Trophoblast cell (in vitro differentiated cells and primary cell): ENCODE measurements at regions not wholly inside any gene's neighbourhood (a gene's known extent, or its start where the extent isn't known, plus 50 kb on each side); places are given as distances from the start of the nearest gene placed in this dataset.
"Not testable (repeated sequence)": the region's sequence is repeated elsewhere in the genome, so short reads cannot be mapped to it uniquely, and the experiment has no call there.

Experiments used
- DNase-seq, 2 donors: peaks; one replicate each; pipeline ENCODE4 v3.0.0-alpha.2; 2016
- H2AFZ ChIP-seq: 2 replicates; pipeline ENCODE4 v1.6.1; 2013; ENCODE audit warnings: low read length, moderate library complexity, mild to moderate bottlenecking; ENCODE audit not compliant: insufficient read depth, poor library complexity
- H2AK5ac ChIP-seq: 2 replicates; pipeline ENCODE4 v1.6.1; 2013; ENCODE audit warnings: mild to moderate bottlenecking, low read length
- H2BK120ac ChIP-seq: 2 replicates; pipeline ENCODE4 v1.6.1; 2013; ENCODE audit warnings: low read length, mild to moderate bottlenecking, moderate library complexity; ENCODE audit not compliant: insufficient read depth, poor library complexity
- H2BK12ac ChIP-seq: 2 replicates; pipeline ENCODE4 v1.6.1; 2013; ENCODE audit warnings: mild to moderate bottlenecking, low read length, moderate library complexity
- H2BK5ac ChIP-seq: 2 replicates; pipeline ENCODE4 v1.6.1; 2013; ENCODE audit warnings: low read length, low read depth, moderate library complexity, mild to moderate bottlenecking; ENCODE audit not compliant: poor library complexity
- H3K14ac ChIP-seq: 2 replicates; pipeline ENCODE4 v1.6.1; 2013; ENCODE audit warnings: mild to moderate bottlenecking, low read length
- H3K18ac ChIP-seq: 2 replicates; pipeline ENCODE4 v1.6.1; 2013; ENCODE audit warnings: mild to moderate bottlenecking, low read length
- H3K23ac ChIP-seq: 2 replicates; pipeline ENCODE4 v1.6.1; 2013; ENCODE audit warnings: low read length
- H3K27ac ChIP-seq: 2 replicates; pipeline ENCODE4 v1.5.1; 2013; ENCODE audit warnings: low read depth, mild to moderate bottlenecking, inconsistent platforms, low read length, moderate library complexity
- H3K27me3 ChIP-seq: 2 replicates; pipeline ENCODE4 v1.6.1; 2013; ENCODE audit warnings: inconsistent platforms, mild to moderate bottlenecking, low read length, moderate library complexity; ENCODE audit not compliant: insufficient read depth
- H3K36me3 ChIP-seq, 2 experiments: 1 replicate in 1 of 2; 2 replicates in 1 of 2; pipeline ENCODE4 v1.6.1; 2013; ENCODE audit warnings: low read length in 2 of 2, mild to moderate bottlenecking in 2 of 2, moderate library complexity in 1 of 2; ENCODE audit not compliant: insufficient read depth in 2 of 2, control insufficient read depth in 1 of 2
- H3K4ac ChIP-seq: 2 replicates; pipeline ENCODE4 v1.6.1; 2013; ENCODE audit warnings: low read depth, mild to moderate bottlenecking, low read length, moderate library complexity
- H3K4me1 ChIP-seq, 2 experiments: 1 replicate in 1 of 2; 2 replicates in 1 of 2; pipeline ENCODE4 v1.6.1; 2013; ENCODE audit warnings: low read length in 2 of 2, mild to moderate bottlenecking in 2 of 2, moderate library complexity in 1 of 2; ENCODE audit not compliant: insufficient read depth in 2 of 2, control insufficient read depth in 1 of 2
- H3K4me2 ChIP-seq: 2 replicates; pipeline ENCODE4 v1.6.1; 2013; ENCODE audit warnings: inconsistent platforms, mild to moderate bottlenecking, low read length, moderate library complexity
- H3K4me3 ChIP-seq: 2 replicates; pipeline ENCODE4 v1.5.1; 2013; ENCODE audit warnings: mild to moderate bottlenecking, low read depth, low read length, inconsistent platforms
- H3K79me1 ChIP-seq: one replicate; pipeline ENCODE4 v1.6.1; 2013; ENCODE audit warnings: low read length
- H3K79me2 ChIP-seq: 2 replicates; pipeline ENCODE4 v1.6.1; 2013; ENCODE audit warnings: low read length, mild to moderate bottlenecking; ENCODE audit not compliant: control insufficient read depth, insufficient read depth, poor library complexity
- H3K9ac ChIP-seq: 2 replicates; pipeline ENCODE4 v1.6.1; 2013; ENCODE audit warnings: mild to moderate bottlenecking, low read length
- H3K9me3 ChIP-seq: 2 replicates; pipeline ENCODE4 v1.6.1; 2013; ENCODE audit warnings: low read depth, mild to moderate bottlenecking, control low read depth, inconsistent platforms, low read length; ENCODE audit not compliant: insufficient read depth
- H4K12ac ChIP-seq: 2 replicates; pipeline ENCODE4 v1.6.1; 2013; ENCODE audit warnings: low read depth, mild to moderate bottlenecking, low read length, moderate library complexity
- H4K8ac ChIP-seq: 2 replicates; pipeline ENCODE4 v1.6.1; 2013; ENCODE audit warnings: low read depth, mild to moderate bottlenecking, low read length, moderate library complexity
- H4K91ac ChIP-seq: one replicate; pipeline ENCODE4 v1.6.1; 2013; ENCODE audit warnings: low read depth, mild to moderate bottlenecking, low read length, moderate library complexity
- WGBS: extraction: QIAGEN DNeasy Blood & Tissue Kit; methylation state at CpG from one replicate; pipeline ENCODE4 v1.1.7; 2013; ENCODE audit warnings: missing lambda C conversion rate; ENCODE audit not compliant: insufficient read length, insufficient coverage; ENCODE audit errors: extremely low coverage; 5-methylcytosine and 5-hydroxymethylcytosine counted together

GRCh38 chr12:88368077-88368476 lies 212.2 kb downstream of the KITLG start:
- H2BK120ac ChIP-seq, H3K36me3 ChIP-seq, H3K14ac ChIP-seq, H2AFZ ChIP-seq, H2BK12ac ChIP-seq, H3K9me3 ChIP-seq, H2BK5ac ChIP-seq, H3K4me2 ChIP-seq, H3K27ac ChIP-seq, H4K8ac ChIP-seq, H3K27me3 ChIP-seq, H4K91ac ChIP-seq, H3K4me3 ChIP-seq, H3K79me2 ChIP-seq, H3K4me1 ChIP-seq, H3K9ac ChIP-seq, H3K18ac ChIP-seq, DNase-seq, H4K12ac ChIP-seq, H2AK5ac ChIP-seq, H3K79me1 ChIP-seq, H3K23ac ChIP-seq, H3K4ac ChIP-seq: not testable (repeated sequence)
- no CpG with 5 or more reads among the region's 5 CpGs for WGBS

- H4K8ac ChIP-seq, result no peak overlapping the region
- H3K36me3 ChIP-seq, result no peaks in the 10 kb centered on the region
- DNase-seq, result peak in 1 of 2 donors; percentile 16
- no peak overlapping the region for H3K23ac ChIP-seq
- H3K79me1 ChIP-seq, result no peaks in the 10 kb centered on the region
- no peak overlapping the region for H3K14ac ChIP-seq
- no peak overlapping the region for H3K4me3 ChIP-seq
- H2AFZ ChIP-seq, result no peak overlapping the region
- H3K4ac ChIP-seq, result no peak overlapping the region
- H3K9ac ChIP-seq, result no peak overlapping the region
- H3K4me2 ChIP-seq, result no peak overlapping the region
- H3K27me3 ChIP-seq, result no peaks in the 10 kb centered on the region
- H3K27ac ChIP-seq, result no peak overlapping the region
- H4K12ac ChIP-seq, result no peak overlapping the region
- no peak overlapping the region for H2AK5ac ChIP-seq
- H4K91ac ChIP-seq, result no peak overlapping the region
- H3K79me2 ChIP-seq, result no peaks in the 10 kb centered on the region
- no peak overlapping the region for H2BK120ac ChIP-seq
- no CpG with 5 or more reads among the region's 7 CpGs for WGBS
- peaks cover 0 to 3% of the 10 kb centered on the region in 2 experiments for H3K4me1 ChIP-seq
- no peak overlapping the region for H3K18ac ChIP-seq
- H2BK5ac ChIP-seq, result no peak overlapping the region
- no peak overlapping the region for H2BK12ac ChIP-seq
- H3K9me3 ChIP-seq, result no peaks in the 10 kb centered on the region
Measured at GRCh38 chr12:88371416-88372183, 208.7 kb downstream of the KITLG start.

GRCh38 chr12:88375306-88376305 lies 204.7 kb downstream of the KITLG start:
- no CpG with 5 or more reads among the region's 6 CpGs for WGBS
- no peaks in the 10 kb centered on the region for H3K9me3 ChIP-seq
- no peak overlapping the region for H3K27ac ChIP-seq
- H3K27me3 ChIP-seq, result no peaks in the 10 kb centered on the region
- no peak overlapping the region for H3K14ac ChIP-seq
- H3K79me2 ChIP-seq, result no peaks in the 10 kb centered on the region
- H3K4me3 ChIP-seq, result no peak overlapping the region
- H3K79me1 ChIP-seq, result no peaks in the 10 kb centered on the region
- no peak overlapping the region for H2AFZ ChIP-seq
- no peak overlapping the region for H4K91ac ChIP-seq
- peaks cover 0 to 3% of the 10 kb centered on the region in 2 experiments for H3K4me1 ChIP-seq
- no peak overlapping the region for H4K12ac ChIP-seq
- H2BK12ac ChIP-seq, result no peak overlapping the region
- DNase-seq, result peak; percentile 97
- no peaks in the 10 kb centered on the region for H3K36me3 ChIP-seq
- H3K4me2 ChIP-seq, result no peak overlapping the region
- no peak overlapping the region for H3K9ac ChIP-seq
- no peak overlapping the region for H4K8ac ChIP-seq
- H2AK5ac ChIP-seq, result no peak overlapping the region
- no peak overlapping the region for H3K23ac ChIP-seq
- H2BK120ac ChIP-seq, result no peak overlapping the region
- H3K18ac ChIP-seq, result no peak overlapping the region
- H2BK5ac ChIP-seq, result no peak overlapping the region
- H3K4ac ChIP-seq, result no peak overlapping the region

GRCh38 chr12:88377973-88378372 lies 202.3 kb downstream of the KITLG start:
- no peak for DNase-seq
- Histone ChIP-seq H4K8ac (no peak overlapping the region), H3K27ac (no peak overlapping the region), H3K27me3 (no peaks in the 10 kb centered on the region), H4K91ac (no peak overlapping the region), H2BK120ac (no peak overlapping the region), H3K23ac (no peak overlapping the region), H3K4me2 (no peak overlapping the region), H3K9me3 (no peaks in the 10 kb centered on the region), H3K79me1 (no peaks in the 10 kb centered on the region), H2BK5ac (no peak overlapping the region), H3K14ac (no peak overlapping the region), H2AK5ac (no peak overlapping the region), H3K79me2 (no peaks in the 10 kb centered on the region), H3K18ac (no peak overlapping the region), H3K4me1 (peaks cover 0 to 3% of the 10 kb centered on the region in 2 experiments), H2AFZ (no peak overlapping the region), H4K12ac (no peak overlapping the region), H3K4me3 (no peak overlapping the region), H3K36me3 (no peaks in the 10 kb centered on the region), H2BK12ac (no peak overlapping the region), H3K9ac (no peak overlapping the region), H3K4ac (no peak overlapping the region)
